ENCODE measurements at regions not wholly inside any gene's neighbourhood (a gene's known extent, or its start where the extent isn't known, plus 50 kb on each side); places are given as distances from the start of the nearest gene placed in this dataset.

DNA sequence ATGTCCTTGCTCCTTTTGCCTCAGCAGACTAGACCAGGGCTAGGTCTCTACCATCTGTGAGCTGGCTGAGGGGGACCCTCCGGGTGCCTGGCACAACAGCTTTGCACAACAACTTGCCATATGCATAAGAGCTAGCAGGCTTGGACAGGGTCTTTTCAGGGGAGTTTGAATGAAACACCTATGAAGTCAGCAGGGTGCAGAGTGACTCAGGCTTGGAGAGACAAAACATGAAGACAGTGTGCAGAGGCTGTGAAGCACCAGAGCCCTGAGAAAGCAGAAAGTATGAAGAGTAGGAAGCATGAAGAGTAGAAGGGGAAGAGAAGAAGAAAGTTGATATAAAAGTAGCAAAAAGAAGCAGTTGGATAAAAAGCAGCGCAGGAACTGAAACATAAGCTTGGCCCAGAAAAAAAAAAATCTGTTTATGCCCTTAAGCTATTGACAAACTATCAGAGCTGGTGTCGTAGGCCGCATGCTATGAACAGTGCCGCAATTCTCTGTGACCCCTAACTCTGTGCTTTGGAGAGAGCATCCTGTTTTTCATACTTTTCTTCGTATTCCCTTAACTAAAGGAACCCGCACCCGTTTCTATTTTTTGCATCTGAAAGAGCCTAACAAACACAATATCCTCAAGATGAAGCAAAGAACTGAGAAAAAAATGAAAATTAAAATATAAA lies 52.7 kb upstream of the FAM216B start:
- TF ChIP-seq, protein P1, sequence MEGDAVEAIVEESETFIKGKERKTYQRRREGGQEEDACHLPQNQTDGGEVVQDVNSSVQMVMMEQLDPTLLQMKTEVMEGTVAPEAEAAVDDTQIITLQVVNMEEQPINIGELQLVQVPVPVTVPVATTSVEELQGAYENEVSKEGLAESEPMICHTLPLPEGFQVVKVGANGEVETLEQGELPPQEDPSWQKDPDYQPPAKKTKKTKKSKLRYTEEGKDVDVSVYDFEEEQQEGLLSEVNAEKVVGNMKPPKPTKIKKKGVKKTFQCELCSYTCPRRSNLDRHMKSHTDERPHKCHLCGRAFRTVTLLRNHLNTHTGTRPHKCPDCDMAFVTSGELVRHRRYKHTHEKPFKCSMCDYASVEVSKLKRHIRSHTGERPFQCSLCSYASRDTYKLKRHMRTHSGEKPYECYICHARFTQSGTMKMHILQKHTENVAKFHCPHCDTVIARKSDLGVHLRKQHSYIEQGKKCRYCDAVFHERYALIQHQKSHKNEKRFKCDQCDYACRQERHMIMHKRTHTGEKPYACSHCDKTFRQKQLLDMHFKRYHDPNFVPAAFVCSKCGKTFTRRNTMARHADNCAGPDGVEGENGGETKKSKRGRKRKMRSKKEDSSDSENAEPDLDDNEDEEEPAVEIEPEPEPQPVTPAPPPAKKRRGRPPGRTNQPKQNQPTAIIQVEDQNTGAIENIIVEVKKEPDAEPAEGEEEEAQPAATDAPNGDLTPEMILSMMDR (IDR thresholded peaks at IDR 0.05; ENCODE audit: poor library complexity, severe bottlenecking): no peak
- Histone ChIP-seq H3K36me3 (ENCODE audit: low read depth) (no peaks in the 10 kb centered on the region), H3K4me1 (ENCODE audit: insufficient read depth, poor library complexity, severe bottlenecking) (peaks cover 3% of the 10 kb centered on the region), H3K9me3 (ENCODE audit: severe bottlenecking) (no peaks in the 10 kb centered on the region), H3K27ac (ENCODE audit: poor library complexity, severe bottlenecking) (no peak overlapping the region), H3K27me3 (ENCODE audit: insufficient read depth, poor library complexity, severe bottlenecking) (no peaks in the 10 kb centered on the region), H3K4me3 (ENCODE audit: severe bottlenecking) (no peak overlapping the region)
- DNase-seq (ENCODE audit: low spot score) (no peak), ATAC-seq (ENCODE audit: low read depth) (peak; percentile 54; the same call in 2 of the 3 replicates)

DNA sequence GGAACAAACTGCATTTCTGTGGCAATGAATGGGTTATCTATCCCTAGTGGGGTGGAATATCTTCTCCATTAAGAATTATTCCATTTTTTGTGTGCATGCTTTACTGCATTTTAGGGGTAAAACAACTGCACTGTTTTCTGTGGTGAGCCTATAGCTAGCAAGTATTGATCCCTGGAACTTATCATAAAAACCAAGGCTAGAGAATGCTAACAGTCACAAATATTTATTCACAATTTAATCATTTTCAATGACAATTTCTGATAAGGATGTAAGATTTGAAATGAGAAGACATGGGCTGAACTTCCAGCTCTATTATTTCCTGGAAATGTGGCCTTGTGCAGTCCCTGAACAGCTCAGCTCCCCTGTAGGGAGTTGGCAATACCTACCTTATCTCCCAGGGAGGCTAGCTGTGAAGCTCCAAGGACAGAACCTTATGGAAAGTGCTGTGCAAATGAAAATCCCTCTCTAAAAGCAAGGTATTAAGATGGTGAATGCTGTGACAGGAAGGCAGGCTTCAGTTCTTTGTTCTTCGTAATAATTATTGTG lies 51.5 kb upstream of the FAM216B start:
- H3K27ac ChIP-seq (ENCODE audit: poor library complexity, severe bottlenecking): no peak overlapping the region

More for the DNA sequence above, 51.5 kb upstream of the FAM216B start:
- ATAC-seq (ENCODE audit: low read depth): no peak
- TF ChIP-seq, protein P1 (IDR thresholded peaks at IDR 0.05; ENCODE audit: poor library complexity, severe bottlenecking): no peak
- H3K9me3 ChIP-seq (ENCODE audit: severe bottlenecking): no peaks in the 10 kb centered on the region
- no peak for DNase-seq (ENCODE audit: low spot score)
- H3K4me1 ChIP-seq (ENCODE audit: insufficient read depth, poor library complexity, severe bottlenecking): peaks cover 3% of the 10 kb centered on the region
- H3K4me3 ChIP-seq (ENCODE audit: severe bottlenecking): no peak overlapping the region
- H3K27me3 ChIP-seq (ENCODE audit: insufficient read depth, poor library complexity, severe bottlenecking): no peaks in the 10 kb centered on the region
- no peaks in the 10 kb centered on the region for H3K36me3 ChIP-seq (ENCODE audit: low read depth)
